AG04450 (cell line): ENCODE measurements at regions not wholly inside any gene's neighbourhood (a gene's known extent, or its start where the extent isn't known, plus 50 kb on each side); places are given as distances from the start of the nearest gene placed in this dataset.

Experiments used
- CTCF ChIA-PET: fragments of 300-600, 350-600 bp; formaldehyde crosslinking; extraction: SDS; loops from one replicate; lab custom pipeline; 2022; ENCODE audit warnings: antibody characterized with exemption, inconsistent platforms; lab: Charles Lee
- POLR2A ChIA-PET: fragments of 350-600 bp; formaldehyde crosslinking; extraction: SDS; loops from one replicate; lab custom pipeline; 2021; ENCODE audit warnings: antibody characterized with exemption, inconsistent platforms; lab: Yijun Ruan, JAX
- DNase-seq: peaks from one replicate; pipeline ENCODE4 v3.0.0-alpha.2; 2011; ENCODE audit warnings: low read depth, low spot score
- H3K27ac ChIP-seq: one replicate; pipeline ENCODE4 v1.5.1; 2012; ENCODE audit warnings: low read depth, low read length, control low read depth
- H3K27me3 ChIP-seq: one replicate; pipeline ENCODE4 v1.6.0; 2012; ENCODE audit warnings: low read length; ENCODE audit not compliant: control insufficient read depth, insufficient read depth
- H3K4me3 ChIP-seq: 2 replicates; pipeline ENCODE4 v1.5.1; 2011; ENCODE audit warnings: mild to moderate bottlenecking, low read depth, low read length, control low read depth
- H3K9me3 ChIP-seq: 2 replicates; pipeline ENCODE4 v1.5.1; 2012; ENCODE audit warnings: low read length; ENCODE audit not compliant: control insufficient read depth, insufficient read depth
- CTCF ChIP-seq: IDR thresholded peaks from 2 replicates; pipeline ENCODE4 v1.5.1; 2011; ENCODE audit warnings: low read depth, low read length, control low read depth, inconsistent platforms

GRCh38 chr2:150159300-150159699, 328.2 kb downstream of the RND3 start:
- no peak for TF ChIP-seq CTCF
- CTCF ChIA-PET, result no interaction called here
- H3K9me3 ChIP-seq, result no peaks in the 10 kb centered on the region
- no peak overlapping the region for H3K27ac ChIP-seq
- no peak overlapping the region for H3K4me3 ChIP-seq
- H3K27me3 ChIP-seq, result no peaks in the 10 kb centered on the region
- POLR2A ChIA-PET, result no interaction called here
- no peak for DNase-seq

- Histone ChIP-seq H3K9me3 (no peaks in the 10 kb centered on the region), H3K27ac (no peak overlapping the region), H3K27me3 (no peaks in the 10 kb centered on the region), H3K4me3 (no peak overlapping the region)
- no peak for DNase-seq
- POLR2A ChIA-PET, result interaction anchor here (1.5 kb wide), 1 partner anchor 311 kb away, joined by 3 read pairs; no protein-coding TSS in a partner anchor
- CTCF ChIA-PET, result no interaction called here
- no peak for TF ChIP-seq CTCF
Measured at GRCh38 chr2:150156876-150157275, 330.6 kb downstream of the RND3 start.

- Histone ChIP-seq H3K27me3 (no peaks in the 10 kb centered on the region), H3K27ac (no peak overlapping the region), H3K9me3 (no peaks in the 10 kb centered on the region), H3K4me3 (no peak overlapping the region)
- no peak for TF ChIP-seq CTCF
- DNase-seq, result no peak
- CTCF ChIA-PET, result no interaction called here
- POLR2A ChIA-PET, result interaction anchor here (0.6 to 1.5 kb wide), 2 partner anchors 206 to 311 kb away, joined by 3 to 7 read pairs; no protein-coding TSS in a partner anchor
Measured at GRCh38 chr2:150156415-150156814, 331.1 kb downstream of the RND3 start.

GRCh38 chr2:150154308-150154797, 333.1 kb downstream of the RND3 start:
- Histone ChIP-seq H3K4me3 (no peak overlapping the region), H3K9me3 (no peaks in the 10 kb centered on the region), H3K27ac (no peak overlapping the region), H3K27me3 (no peaks in the 10 kb centered on the region)
- no peak for TF ChIP-seq CTCF
- ChIA-PET CTCF (no interaction called here), POLR2A (no interaction called here)
- DNase-seq, result no peak

GRCh38 chr2:150153646-150154307, 333.7 kb downstream of the RND3 start:
- ChIA-PET CTCF (no interaction called here), POLR2A (interaction anchor here (0.5 kb wide), 1 partner anchor 325 kb away, joined by 7 read pairs; no protein-coding TSS in a partner anchor)
- TF ChIP-seq CTCF, result no peak

More at GRCh38 chr2:150153646-150154307, 333.7 kb downstream of the RND3 start:
- no peaks in the 10 kb centered on the region for H3K27me3 ChIP-seq
- DNase-seq, result no peak
- no peaks in the 10 kb centered on the region for H3K9me3 ChIP-seq
- no peak overlapping the region for H3K4me3 ChIP-seq
- no peak overlapping the region for H3K27ac ChIP-seq
